Astrocyte of the cerebellum (primary cell): ENCODE measurements at regions not wholly inside any gene's neighbourhood (a gene's known extent, or its start where the extent isn't known, plus 50 kb on each side); places are given as distances from the start of the nearest gene placed in this dataset.

Experiments
- DNase-seq: peaks from one replicate; pipeline ENCODE4 v3.0.0-alpha.2; 2011; ENCODE audit warnings: low read depth
- H3K4me3 ChIP-seq: 2 replicates; pipeline ENCODE4 v1.5.1; 2011; ENCODE audit warnings: mild to moderate bottlenecking, low read depth, low read length, moderate library complexity
- in situ Hi-C: cut with HindIII; loops from 2 replicates; pipeline ENCODE4 v1.10.0; 2017; ENCODE audit warnings: low sequenced_read_pairs
- TF ChIP-seq, protein P1 (sequence below): IDR thresholded peaks from 2 replicates; pipeline ENCODE4 v1.5.1; 2012; ENCODE audit warnings: low read length, low read depth, moderate library complexity, mild to moderate bottlenecking; ENCODE audit errors: missing control alignments

DNA sequence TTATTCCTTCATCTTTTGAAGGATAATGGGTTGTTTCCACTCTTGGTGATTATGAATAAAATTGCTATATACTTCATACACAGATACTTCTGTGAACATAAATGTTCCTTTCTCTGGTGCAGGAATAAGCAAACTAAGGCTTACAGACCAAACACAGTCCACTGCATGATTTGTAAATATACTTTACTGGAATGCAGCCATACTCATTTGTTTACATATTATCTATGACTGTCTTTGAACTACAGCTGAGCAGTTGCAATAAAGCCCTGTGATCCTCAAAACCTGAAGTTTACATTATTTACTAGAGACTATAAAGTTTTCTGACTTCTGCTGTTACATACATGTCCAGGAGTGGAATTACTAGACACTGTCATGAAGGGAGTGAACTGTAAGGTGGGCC is 381.0 kb upstream of the CNTNAP5 start:
- in situ Hi-C loops = no loop called here
- H3K4me3 ChIP-seq = no peak overlapping the region
- TF ChIP-seq, protein P1, sequence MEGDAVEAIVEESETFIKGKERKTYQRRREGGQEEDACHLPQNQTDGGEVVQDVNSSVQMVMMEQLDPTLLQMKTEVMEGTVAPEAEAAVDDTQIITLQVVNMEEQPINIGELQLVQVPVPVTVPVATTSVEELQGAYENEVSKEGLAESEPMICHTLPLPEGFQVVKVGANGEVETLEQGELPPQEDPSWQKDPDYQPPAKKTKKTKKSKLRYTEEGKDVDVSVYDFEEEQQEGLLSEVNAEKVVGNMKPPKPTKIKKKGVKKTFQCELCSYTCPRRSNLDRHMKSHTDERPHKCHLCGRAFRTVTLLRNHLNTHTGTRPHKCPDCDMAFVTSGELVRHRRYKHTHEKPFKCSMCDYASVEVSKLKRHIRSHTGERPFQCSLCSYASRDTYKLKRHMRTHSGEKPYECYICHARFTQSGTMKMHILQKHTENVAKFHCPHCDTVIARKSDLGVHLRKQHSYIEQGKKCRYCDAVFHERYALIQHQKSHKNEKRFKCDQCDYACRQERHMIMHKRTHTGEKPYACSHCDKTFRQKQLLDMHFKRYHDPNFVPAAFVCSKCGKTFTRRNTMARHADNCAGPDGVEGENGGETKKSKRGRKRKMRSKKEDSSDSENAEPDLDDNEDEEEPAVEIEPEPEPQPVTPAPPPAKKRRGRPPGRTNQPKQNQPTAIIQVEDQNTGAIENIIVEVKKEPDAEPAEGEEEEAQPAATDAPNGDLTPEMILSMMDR = no peak
- no peak for DNase-seq

DNA sequence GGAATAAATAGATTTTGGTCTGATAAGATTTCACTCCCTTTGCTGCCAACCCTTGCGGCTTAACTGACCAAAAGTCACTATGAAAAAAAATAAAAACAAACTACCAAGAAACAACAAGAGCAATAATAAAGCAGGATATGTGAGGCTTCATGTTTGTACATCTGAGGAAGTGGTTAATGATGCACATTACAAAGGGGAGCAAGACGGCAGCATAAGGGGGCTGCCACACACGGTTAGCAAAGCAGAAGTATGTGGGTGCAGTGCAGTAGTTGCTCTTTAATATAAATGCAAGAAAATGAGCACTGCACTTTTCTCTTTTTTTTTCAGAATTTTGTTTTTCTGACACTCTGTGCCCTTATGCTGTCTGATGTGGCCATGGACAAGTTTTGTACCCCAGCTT is 377.1 kb upstream of the CNTNAP5 start:
- TF ChIP-seq, protein P1 = no peak
- no peak for DNase-seq
- in situ Hi-C loops = no loop called here
- no peak overlapping the region for H3K4me3 ChIP-seq

DNA sequence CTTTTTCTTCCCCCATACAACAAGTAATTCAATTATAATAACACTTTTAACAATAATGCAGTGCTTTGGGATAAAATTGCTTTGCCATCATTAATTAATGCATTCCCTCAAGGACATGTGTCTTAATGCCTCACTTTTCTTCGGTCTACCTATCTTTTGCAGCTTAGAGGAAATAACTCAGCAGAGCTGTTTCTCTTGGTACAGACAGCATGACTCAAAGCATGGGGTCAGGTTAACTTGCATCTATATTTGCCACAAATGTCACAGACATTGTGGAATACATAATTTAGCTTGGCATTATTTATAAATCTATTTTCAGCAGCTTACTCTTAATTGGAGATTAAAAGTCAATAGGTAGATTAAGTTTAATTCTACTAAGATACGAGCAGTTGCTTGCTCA is 376.1 kb upstream of the CNTNAP5 start:
- in situ Hi-C loops = no loop called here
- no peak for DNase-seq
- TF ChIP-seq, protein P1 = no peak
- no peak overlapping the region for H3K4me3 ChIP-seq

DNA sequence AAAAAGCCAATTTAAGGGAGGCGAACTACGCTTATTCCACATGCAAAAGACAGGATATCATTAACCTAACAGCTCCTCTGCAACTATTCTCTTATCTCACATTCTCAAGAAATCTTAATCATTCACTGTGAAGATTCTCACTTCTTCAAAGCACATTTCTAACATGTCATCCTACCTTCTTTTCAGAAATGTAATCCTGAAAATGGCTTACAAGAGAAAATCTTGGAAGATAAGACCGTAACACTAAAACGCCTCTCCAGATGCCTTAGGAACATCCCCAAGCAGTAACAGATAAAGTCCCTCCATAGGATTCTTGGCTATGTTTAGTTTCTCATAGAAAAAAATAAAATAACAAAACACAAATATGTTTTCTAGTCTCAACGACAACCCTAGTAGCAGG is 373.9 kb upstream of the CNTNAP5 start:
- no peak for DNase-seq
- TF ChIP-seq, protein P1 = no peak
- no peak overlapping the region for H3K4me3 ChIP-seq
- in situ Hi-C loops = no loop called here

DNA sequence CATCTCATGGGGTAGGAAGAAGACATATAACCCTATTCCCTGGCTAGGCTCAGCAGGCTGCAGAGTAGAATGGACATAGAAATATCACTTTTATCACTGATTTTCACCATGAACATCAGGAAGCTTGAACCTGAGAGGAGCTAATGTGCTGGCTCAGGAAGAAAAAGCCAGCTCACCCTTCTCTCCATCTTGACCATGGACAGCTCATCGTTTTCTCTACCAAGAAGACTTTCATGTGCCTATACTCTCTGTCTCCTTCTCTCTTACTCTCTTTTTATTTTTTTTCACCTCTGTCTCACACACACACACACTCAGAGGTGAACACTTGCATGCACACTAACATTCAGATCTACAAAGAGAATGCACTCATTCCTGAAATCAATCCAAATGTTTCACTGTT is 372.8 kb upstream of the CNTNAP5 start:
- H3K4me3 ChIP-seq = no peak overlapping the region
- in situ Hi-C loops = no loop called here
- TF ChIP-seq, protein P1 = no peak
- DNase-seq = no peak

DNA sequence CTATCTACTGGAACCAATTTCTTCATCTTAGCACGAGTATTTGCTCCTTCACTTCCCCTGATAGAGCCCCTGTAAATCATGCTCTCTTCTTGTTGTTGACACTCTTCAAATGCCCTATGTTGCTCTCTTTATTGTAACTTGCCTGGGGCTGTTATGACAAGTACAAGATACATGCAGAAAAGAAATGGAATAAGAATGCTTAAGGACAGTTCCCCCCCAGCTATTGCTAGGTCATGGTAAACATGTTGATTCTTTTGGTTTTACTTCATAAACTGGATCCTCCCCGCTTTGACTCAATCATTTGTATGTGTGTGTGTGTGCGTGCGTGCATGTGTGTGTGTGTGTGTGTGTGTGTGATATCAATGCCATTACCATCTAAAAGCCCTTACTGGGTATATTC is 368.5 kb upstream of the CNTNAP5 start:
- no peak overlapping the region for H3K4me3 ChIP-seq
- DNase-seq = no peak
- in situ Hi-C loops = no loop called here
- TF ChIP-seq, protein P1 = no peak

DNA sequence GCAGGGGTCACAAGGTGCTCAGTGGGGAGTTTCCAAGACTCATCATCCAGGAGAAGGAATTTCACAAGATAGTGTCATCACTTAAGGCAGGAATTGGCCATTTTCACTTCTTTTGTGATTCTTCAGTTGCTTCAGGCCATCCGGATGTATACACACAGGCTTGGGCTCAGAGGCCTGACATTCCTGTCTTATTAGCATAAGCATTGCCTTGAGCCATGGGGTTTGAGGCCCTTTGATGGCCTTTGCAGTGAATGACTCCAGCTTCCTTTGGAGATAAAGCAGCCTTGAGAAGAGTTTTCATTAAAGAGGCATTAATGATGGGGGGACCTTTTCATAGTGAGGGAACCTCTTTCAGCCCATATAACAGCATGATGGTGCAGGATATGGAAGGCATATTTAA is 366.0 kb upstream of the CNTNAP5 start:
- DNase-seq = no peak
- in situ Hi-C loops = no loop called here
- TF ChIP-seq, protein P1 = no peak

More for the DNA sequence above, 366.0 kb upstream of the CNTNAP5 start:
- no peak overlapping the region for H3K4me3 ChIP-seq
